ENCODE measurements at regions not wholly inside any gene's neighbourhood (a gene's known extent, or its start where the extent isn't known, plus 50 kb on each side); places are given as distances from the start of the nearest gene placed in this dataset.

DNA sequence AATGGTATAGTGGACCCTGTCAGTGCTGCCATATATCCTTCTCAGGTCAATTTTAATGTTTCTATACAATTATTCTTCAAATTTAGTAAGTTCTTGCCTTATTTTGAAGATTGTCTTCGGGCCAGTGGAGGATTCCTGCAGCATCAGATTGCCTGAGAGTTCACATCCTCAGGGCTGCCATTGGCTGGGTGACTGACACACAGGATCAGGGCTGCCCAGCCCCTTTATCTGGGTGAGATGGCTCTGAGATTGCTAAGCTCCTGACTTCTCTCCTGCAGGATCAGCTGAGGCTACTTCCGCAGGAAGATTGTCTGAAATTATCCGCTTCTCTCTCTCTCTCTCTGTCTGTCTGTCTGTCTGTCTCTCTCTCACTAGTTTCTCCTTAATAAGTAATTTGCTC, 567.4 kb downstream of the TSN start:
- no peak for TF ChIP-seq FOXM1 (IDR thresholded peaks at IDR 0.05; ENCODE audit: borderline replicate concordance)
- TF ChIP-seq SP1 (IDR thresholded peaks at IDR 0.05), result no peak
- no peak for TF ChIP-seq TARDBP (IDR thresholded peaks at IDR 0.05)
- no peak for TF ChIP-seq HDGF (IDR thresholded peaks at IDR 0.05; ENCODE audit: borderline replicate concordance)
- no peak for TF ChIP-seq NFRKB (IDR thresholded peaks at IDR 0.05)
- no peak for TF ChIP-seq SUZ12 (IDR thresholded peaks at IDR 0.05)
- TF ChIP-seq ELF4 (IDR thresholded peaks at IDR 0.05), result no peak

All from HEK293T (cell line).